ENCODE measurements at regions not wholly inside any gene's neighbourhood (a gene's known extent, or its start where the extent isn't known, plus 50 kb on each side); places are given as distances from the start of the nearest gene placed in this dataset.

DNA sequence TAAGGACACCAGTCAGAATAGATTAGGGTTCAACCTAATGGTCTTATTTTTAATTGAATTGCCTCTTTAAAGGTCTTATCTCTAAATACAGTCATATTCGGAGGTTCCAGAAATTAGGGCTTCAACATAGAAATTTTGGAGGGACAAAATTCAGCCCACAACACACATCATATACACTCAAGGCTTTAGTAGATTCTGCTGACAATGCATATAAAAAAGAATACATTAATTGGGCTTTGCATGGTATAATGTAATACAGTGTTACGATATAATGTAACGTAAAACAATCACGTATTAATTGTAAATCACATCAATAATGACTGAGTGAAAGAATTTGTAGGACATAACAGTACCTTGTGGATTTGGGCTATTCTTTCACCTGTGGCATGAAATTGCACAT lies 787.8 kb downstream of the STIM2 start:
- no peak for DNase-seq (ENCODE audit: extremely low spot score)
- TF ChIP-seq CTCF (IDR thresholded peaks at IDR 0.05; ENCODE audit: control extremely low read depth, extremely low read depth, low read depth, missing control alignments): no peak
- POLR2A ChIA-PET: no interaction called here
- CTCF ChIA-PET: no interaction called here

- ChIA-PET POLR2A (no interaction called here), CTCF (no interaction called here)
- no peak for DNase-seq (ENCODE audit: extremely low spot score)
- TF ChIP-seq CTCF (IDR thresholded peaks at IDR 0.05; ENCODE audit: control extremely low read depth, extremely low read depth, low read depth, missing control alignments): no peak
Observed at GRCh38 chr4:27662426-27662825, 801.8 kb downstream of the STIM2 start.

GRCh38 chr4:27666943-27667342 lies 806.3 kb downstream of the STIM2 start:
- no peak for TF ChIP-seq CTCF (IDR thresholded peaks at IDR 0.05; ENCODE audit: control extremely low read depth, extremely low read depth, low read depth, missing control alignments)
- CTCF ChIA-PET: no interaction called here
- DNase-seq (ENCODE audit: extremely low spot score): no peak
- POLR2A ChIA-PET: no interaction called here

- no peak for TF ChIP-seq CTCF (IDR thresholded peaks at IDR 0.05; ENCODE audit: control extremely low read depth, extremely low read depth, low read depth, missing control alignments)
- CTCF ChIA-PET: no interaction called here
- POLR2A ChIA-PET: no interaction called here
- DNase-seq (ENCODE audit: extremely low spot score): no peak
Observed at GRCh38 chr4:27668001-27668400, 807.4 kb downstream of the STIM2 start.

DNA sequence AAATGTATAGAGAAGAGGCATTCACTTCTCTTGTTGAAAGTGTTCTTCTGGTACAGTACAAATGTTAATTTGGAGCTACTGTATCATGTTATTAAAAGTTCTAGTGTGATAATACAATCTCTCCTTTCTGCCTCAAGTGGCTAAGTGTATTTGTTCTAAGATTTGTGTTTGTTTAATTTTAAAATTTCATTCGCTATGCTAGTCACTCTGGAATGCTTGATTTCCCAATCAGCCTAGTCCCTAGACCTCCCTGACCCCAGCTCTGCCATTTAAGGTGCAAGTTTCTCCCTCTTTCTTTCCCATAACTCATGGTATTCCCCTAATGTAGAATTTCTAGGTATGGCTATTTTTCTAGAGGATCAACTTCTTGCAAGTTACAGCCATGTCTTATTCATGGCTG lies 817.4 kb downstream of the STIM2 start:
- DNase-seq (ENCODE audit: extremely low spot score): no peak
- no peak for TF ChIP-seq CTCF (IDR thresholded peaks at IDR 0.05; ENCODE audit: control extremely low read depth, extremely low read depth, low read depth, missing control alignments)
- POLR2A ChIA-PET: no interaction called here
- CTCF ChIA-PET: no interaction called here

- DNase-seq (ENCODE audit: extremely low spot score): no peak
- TF ChIP-seq CTCF (IDR thresholded peaks at IDR 0.05; ENCODE audit: control extremely low read depth, extremely low read depth, low read depth, missing control alignments): peak; percentile 58
- ChIA-PET POLR2A (no interaction called here), CTCF (interaction anchor here (0.8 to 2.2 kb wide), 10 partner anchors 9 to 637 kb away, joined by 3 to 14 read pairs (median 4); no protein-coding TSS in a partner anchor)
Observed at GRCh38 chr4:27684610-27685011, 824.0 kb downstream of the STIM2 start.

DNA sequence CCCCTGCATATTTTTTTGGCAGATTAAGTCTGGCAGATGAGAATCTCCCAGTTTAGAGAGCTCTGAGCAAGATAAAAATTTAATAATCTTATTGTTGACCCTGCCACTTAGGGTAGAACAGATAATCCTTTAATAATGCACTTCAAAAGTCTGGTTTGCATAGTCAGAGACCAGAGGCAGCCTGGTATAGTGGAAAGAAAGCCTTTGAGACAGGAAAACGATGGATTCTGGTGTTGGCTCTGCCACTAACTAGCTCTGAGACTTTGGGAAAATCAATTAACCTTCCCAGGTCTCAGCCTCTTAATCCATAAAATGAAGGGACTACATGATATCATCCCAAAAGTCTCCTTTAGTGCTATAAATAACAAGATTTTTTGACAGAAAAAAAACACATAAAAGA lies 824.5 kb downstream of the STIM2 start:
- TF ChIP-seq CTCF (IDR thresholded peaks at IDR 0.05; ENCODE audit: control extremely low read depth, extremely low read depth, low read depth, missing control alignments): no peak
- no peak for DNase-seq (ENCODE audit: extremely low spot score)
- POLR2A ChIA-PET: no interaction called here
- CTCF ChIA-PET: interaction anchor here (0.9 to 1.6 kb wide), 9 partner anchors 10 to 638 kb away, joined by 3 to 5 read pairs (median 4); no protein-coding TSS in a partner anchor
